IMR-90 (cell line): ENCODE measurements at regions not wholly inside any gene's neighbourhood (a gene's known extent, or its start where the extent isn't known, plus 50 kb on each side); places are given as distances from the start of the nearest gene placed in this dataset.

ENCODE experiments used
- RAD21 ChIP-seq: IDR thresholded peaks from 2 replicates; pipeline ENCODE4 v1.6.1; 2012; ENCODE audit warnings: low read length, improper control_type of control experiment
- RFX5 ChIP-seq: IDR thresholded peaks from 2 replicates; pipeline ENCODE4 v1.8.0; 2012; ENCODE audit warnings: low read depth, mild to moderate bottlenecking, low read length, moderate library complexity
- SMC3 ChIP-seq: fragments of 150-350 bp; IDR thresholded peaks from 2 replicates; pipeline ENCODE4 v1.6.1; 2016; ENCODE audit warnings: low read depth, mild to moderate bottlenecking, antibody characterized with exemption, low read length, moderate library complexity
- TF ChIP-seq, protein P1 (sequence below): conservative IDR thresholded peaks from 2 replicates; pipeline ENCODE4 v1.5.1; 2012; ENCODE audit warnings: mild to moderate bottlenecking, low read depth, low read length, improper control_type of control experiment
- TF ChIP-seq, protein P2 (sequence below): fragments of 150-350 bp; IDR thresholded peaks from 2 replicates; pipeline ENCODE4 v1.6.1; 2017; ENCODE audit warnings: mild to moderate bottlenecking, antibody characterized with exemption, low read length, low read depth

DNA sequence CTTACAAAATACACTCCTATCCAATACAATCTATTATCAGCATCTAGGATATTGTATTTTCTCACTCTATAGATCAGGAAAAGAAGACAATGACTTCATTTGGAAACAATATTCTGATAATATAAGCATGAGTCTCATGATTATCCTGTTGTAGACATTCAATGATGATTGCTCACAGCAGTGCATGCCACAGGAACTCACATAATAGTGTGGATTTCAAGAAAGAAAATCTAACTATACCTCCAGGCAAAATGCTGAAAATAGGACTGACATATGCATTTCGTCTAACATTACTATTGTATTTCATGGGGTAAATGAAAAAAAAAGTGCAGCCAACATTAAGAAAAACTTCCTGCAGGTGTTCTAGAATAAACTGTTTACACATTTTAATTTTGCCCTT is 122.6 kb downstream of the POSTN start:
- TF ChIP-seq, protein P1, sequence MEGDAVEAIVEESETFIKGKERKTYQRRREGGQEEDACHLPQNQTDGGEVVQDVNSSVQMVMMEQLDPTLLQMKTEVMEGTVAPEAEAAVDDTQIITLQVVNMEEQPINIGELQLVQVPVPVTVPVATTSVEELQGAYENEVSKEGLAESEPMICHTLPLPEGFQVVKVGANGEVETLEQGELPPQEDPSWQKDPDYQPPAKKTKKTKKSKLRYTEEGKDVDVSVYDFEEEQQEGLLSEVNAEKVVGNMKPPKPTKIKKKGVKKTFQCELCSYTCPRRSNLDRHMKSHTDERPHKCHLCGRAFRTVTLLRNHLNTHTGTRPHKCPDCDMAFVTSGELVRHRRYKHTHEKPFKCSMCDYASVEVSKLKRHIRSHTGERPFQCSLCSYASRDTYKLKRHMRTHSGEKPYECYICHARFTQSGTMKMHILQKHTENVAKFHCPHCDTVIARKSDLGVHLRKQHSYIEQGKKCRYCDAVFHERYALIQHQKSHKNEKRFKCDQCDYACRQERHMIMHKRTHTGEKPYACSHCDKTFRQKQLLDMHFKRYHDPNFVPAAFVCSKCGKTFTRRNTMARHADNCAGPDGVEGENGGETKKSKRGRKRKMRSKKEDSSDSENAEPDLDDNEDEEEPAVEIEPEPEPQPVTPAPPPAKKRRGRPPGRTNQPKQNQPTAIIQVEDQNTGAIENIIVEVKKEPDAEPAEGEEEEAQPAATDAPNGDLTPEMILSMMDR: no peak
- TF ChIP-seq, protein P2, sequence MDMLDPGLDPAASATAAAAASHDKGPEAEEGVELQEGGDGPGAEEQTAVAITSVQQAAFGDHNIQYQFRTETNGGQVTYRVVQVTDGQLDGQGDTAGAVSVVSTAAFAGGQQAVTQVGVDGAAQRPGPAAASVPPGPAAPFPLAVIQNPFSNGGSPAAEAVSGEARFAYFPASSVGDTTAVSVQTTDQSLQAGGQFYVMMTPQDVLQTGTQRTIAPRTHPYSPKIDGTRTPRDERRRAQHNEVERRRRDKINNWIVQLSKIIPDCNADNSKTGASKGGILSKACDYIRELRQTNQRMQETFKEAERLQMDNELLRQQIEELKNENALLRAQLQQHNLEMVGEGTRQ: no peak
- TF ChIP-seq SMC3: no peak
- TF ChIP-seq RAD21: no peak
- no peak for TF ChIP-seq RFX5
